Ishikawa (cell line): ENCODE measurements at regions not wholly inside any gene's neighbourhood (a gene's known extent, or its start where the extent isn't known, plus 50 kb on each side); places are given as distances from the start of the nearest gene placed in this dataset.

Experiments used
- CEBPB ChIP-seq: IDR thresholded peaks from 2 replicates; pipeline ENCODE4 v1.6.1; 2012
- CREB1 ChIP-seq: IDR thresholded peaks from 2 replicates; pipeline ENCODE4 v1.6.1; 2012; ENCODE audit warnings: low read depth
- EGR1 ChIP-seq: IDR thresholded peaks from 2 replicates; pipeline ENCODE4 v1.6.1; 2012
- EP300 ChIP-seq: IDR thresholded peaks from 2 replicates; pipeline ENCODE4 v1.6.1; 2012; ENCODE audit warnings: borderline replicate concordance
- FOXM1 ChIP-seq: IDR thresholded peaks from 2 replicates; pipeline ENCODE4 v1.6.1; 2012; ENCODE audit warnings: low read depth, borderline replicate concordance
- RAD21 ChIP-seq: IDR thresholded peaks from 2 replicates; pipeline ENCODE4 v1.6.1; 2012; ENCODE audit warnings: low read depth
- TCF12 ChIP-seq: IDR thresholded peaks from 2 replicates; pipeline ENCODE4 v1.6.1; 2012; ENCODE audit warnings: low read depth
- TEAD4 ChIP-seq: IDR thresholded peaks from 2 replicates; pipeline ENCODE4 v1.6.1; 2012
- ZBTB7A ChIP-seq: IDR thresholded peaks from 2 replicates; pipeline ENCODE4 v1.6.1; 2012; ENCODE audit warnings: low read depth
- TF ChIP-seq, protein P1 (sequence below): IDR thresholded peaks from 2 replicates; pipeline ENCODE4 v1.6.1; 2012; ENCODE audit warnings: low read depth, mild to moderate bottlenecking
- TF ChIP-seq, protein P2 (sequence below): IDR thresholded peaks from 2 replicates; pipeline ENCODE4 v1.6.1; 2012

DNA sequence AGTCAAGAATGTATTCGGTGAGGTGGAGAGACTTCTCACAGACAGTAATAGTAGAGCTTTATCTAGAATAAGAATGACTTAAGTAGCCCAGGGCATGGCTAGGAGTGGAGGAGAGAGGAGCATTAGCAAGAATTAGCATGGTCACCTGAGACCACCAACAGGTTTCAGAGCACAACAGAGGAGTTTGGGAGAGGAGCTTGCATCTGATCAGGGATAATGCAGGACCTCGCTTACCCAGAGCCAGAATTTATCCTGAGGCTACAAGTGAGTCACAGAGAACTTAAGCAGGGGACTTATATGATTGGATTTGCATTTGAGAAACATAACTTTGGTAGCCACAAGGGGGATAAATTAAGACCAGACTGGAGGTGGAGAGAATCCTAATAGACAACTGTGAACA is 102.1 kb upstream of the FNDC3A start:
- TF ChIP-seq CREB1 (no peak), ZBTB7A (no peak), EGR1 (no peak), RAD21 (no peak), FOXM1 (no peak), EP300 (no peak), TEAD4 (no peak), TCF12 (no peak), CEBPB (no peak)
- TF ChIP-seq, protein P1, sequence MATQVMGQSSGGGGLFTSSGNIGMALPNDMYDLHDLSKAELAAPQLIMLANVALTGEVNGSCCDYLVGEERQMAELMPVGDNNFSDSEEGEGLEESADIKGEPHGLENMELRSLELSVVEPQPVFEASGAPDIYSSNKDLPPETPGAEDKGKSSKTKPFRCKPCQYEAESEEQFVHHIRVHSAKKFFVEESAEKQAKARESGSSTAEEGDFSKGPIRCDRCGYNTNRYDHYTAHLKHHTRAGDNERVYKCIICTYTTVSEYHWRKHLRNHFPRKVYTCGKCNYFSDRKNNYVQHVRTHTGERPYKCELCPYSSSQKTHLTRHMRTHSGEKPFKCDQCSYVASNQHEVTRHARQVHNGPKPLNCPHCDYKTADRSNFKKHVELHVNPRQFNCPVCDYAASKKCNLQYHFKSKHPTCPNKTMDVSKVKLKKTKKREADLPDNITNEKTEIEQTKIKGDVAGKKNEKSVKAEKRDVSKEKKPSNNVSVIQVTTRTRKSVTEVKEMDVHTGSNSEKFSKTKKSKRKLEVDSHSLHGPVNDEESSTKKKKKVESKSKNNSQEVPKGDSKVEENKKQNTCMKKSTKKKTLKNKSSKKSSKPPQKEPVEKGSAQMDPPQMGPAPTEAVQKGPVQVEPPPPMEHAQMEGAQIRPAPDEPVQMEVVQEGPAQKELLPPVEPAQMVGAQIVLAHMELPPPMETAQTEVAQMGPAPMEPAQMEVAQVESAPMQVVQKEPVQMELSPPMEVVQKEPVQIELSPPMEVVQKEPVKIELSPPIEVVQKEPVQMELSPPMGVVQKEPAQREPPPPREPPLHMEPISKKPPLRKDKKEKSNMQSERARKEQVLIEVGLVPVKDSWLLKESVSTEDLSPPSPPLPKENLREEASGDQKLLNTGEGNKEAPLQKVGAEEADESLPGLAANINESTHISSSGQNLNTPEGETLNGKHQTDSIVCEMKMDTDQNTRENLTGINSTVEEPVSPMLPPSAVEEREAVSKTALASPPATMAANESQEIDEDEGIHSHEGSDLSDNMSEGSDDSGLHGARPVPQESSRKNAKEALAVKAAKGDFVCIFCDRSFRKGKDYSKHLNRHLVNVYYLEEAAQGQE, result no peak
- TF ChIP-seq, protein P2, sequence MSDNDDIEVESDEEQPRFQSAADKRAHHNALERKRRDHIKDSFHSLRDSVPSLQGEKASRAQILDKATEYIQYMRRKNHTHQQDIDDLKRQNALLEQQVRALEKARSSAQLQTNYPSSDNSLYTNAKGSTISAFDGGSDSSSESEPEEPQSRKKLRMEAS, result no peak
